HG02763 (cell line): ENCODE measurements at regions not wholly inside any gene's neighbourhood (a gene's known extent, or its start where the extent isn't known, plus 50 kb on each side); places are given as distances from the start of the nearest gene placed in this dataset.

Experiments
- ATAC-seq: cut with Tn5 transposase; IDR thresholded peaks from one replicate; pipeline ENCODE4 v1.9.1; 2021; ENCODE audit warnings: mild to moderate bottlenecking, moderate library complexity; ENCODE audit not compliant: unreplicated experiment

GRCh38 chrX:69110116-69110530, 55.1 kb downstream of the PJA1 start:
- ATAC-seq: no peak

DNA sequence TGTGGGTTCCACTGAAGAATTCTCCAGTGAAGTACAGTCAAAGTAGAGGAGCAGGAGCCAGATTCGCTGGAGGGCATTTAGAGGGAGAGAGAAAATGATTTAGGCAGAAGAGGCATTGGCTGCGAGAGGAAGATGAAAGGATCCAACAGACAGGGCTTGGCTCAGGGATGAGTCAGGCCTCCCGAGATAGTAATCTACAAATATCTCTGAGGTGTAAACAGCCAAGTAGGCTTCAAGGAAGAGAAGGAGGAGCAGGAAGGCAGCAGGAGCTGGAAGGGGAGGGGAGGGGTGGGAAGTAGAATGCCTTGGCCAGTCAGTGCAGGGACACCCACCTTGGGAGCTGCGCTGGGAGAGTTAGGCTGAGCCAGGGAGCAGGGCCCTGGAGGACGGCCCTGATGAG, 55.5 kb downstream of the PJA1 start:
- ATAC-seq: no peak

GRCh38 chrX:69109036-69109663, 56.1 kb downstream of the PJA1 start:
- no peak for ATAC-seq

DNA sequence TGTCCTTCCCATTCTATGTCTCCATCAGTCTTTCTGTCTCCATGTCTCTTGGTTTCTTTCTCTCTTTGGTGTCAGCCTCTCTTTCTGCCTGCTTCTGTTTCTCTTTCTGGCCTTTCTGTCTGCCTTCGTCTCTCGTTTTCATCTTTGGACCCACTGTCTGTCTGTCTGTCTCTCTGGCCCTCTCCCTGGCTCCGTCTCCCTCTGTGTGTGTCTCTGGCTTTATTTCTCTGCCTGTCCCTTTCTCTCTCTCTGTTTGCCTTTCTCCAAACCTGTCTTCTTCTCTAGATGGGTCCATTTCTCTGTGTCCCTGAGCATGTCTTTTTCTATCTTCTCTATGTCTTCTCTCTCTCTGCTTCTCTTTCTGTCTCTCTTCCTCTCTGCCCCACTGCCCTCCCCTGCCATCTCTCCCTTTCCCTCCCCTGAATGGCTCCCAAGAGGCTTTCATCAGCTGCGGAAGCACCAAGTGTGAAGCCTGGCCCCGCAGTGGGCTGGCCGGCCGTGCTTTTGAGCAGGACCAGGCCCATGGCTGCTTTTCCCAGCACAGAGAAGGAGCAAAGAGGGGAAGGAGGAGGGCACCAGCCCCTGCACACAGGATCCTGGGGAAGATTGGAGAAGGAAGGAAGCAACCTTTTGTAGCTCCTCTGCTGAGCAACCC, 57.4 kb downstream of the PJA1 start:
- no peak for ATAC-seq

GRCh38 chrX:69107231-69107739, 58.0 kb downstream of the PJA1 start:
- ATAC-seq: no peak

DNA sequence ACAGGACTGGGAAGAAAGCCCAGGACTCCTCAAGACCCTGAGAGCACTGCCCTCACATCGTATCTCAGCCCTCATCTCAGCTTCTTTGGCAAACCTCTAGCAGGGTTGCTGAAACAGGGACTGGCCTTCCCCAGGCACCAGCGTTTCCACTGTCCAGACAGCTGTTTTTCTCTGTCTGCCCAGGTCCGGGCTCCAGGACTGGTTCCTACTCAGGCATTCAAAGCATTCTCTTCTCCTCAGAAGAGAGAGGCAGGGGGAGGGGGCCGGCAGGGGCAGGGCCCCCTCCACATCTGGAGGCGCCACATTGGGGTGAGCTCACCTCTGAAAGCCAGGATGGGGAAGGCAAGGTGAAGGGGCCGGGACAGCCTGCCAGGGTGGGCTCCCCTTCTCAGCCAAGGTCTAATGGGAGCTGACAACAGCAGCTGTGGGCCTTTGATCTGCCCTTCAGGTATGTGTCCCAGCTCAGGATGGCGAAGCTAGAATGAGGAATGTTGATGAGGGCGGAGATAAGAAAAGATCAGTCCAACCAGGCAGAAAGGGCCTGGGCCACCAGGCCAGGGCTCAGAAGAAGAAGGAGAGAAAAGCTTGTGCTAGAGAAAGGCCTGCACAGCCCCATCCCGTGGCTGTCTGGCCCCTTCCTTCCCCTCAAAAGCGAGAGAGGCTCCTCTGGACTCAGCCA, 60.4 kb downstream of the PJA1 start:
- no peak for ATAC-seq

DNA sequence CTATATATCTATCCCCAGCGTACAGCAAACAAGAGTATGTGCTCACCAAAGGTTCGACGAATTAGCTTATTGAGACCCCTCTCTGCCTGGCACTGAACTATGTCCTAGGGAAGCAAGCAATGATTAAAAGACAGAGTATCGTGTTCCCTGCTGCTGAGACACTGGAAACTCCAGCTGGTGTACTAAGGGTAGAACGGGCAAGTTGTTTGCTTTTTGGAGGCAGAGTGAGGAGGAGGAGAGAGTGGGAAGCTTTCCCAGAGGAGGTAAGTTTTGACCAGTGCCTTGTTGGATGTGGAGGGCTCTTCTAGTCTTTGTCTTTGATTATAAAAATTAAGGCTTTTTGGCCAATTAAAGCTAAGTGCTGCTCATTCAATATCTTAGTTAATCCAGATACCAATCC, 61.7 kb downstream of the PJA1 start:
- ATAC-seq: no peak

GRCh38 chrX:69102612-69103194, 62.5 kb downstream of the PJA1 start:
- ATAC-seq: no peak

DNA sequence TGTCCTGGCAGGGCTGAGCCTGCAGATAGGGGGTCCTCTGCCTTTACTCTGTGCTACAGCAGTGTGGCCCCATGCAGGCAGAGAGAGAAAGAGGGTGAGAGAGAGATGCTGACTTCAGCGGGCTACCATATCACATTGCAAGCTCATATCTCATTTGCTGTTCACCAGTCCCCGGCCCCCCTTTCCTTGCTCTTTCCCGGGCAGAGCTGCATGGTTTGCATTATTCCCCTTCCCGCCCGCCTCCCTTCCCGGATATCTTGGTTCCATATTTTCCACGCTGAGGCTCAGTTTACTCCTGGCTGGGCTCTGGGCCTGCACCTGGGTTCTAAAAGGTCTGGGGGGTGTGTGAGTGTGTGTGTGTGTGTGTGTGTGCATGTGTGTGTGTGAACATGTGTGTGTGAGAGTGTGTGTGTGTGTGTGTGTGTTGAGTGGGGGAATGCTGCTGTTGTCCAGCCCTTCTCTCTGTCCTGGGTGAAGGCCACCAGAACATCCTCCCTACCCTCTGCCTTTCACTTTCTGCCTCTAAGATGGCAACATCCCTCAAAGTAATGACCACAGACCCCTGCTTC, 63.5 kb downstream of the PJA1 start:
- ATAC-seq: no peak

GRCh38 chrX:69100478-69100877, 64.8 kb downstream of the PJA1 start:
- ATAC-seq: no peak

- ATAC-seq: no peak
These were observed 67.6 kb downstream of the PJA1 start for GRCh38 chrX:69097451-69098236.

DNA sequence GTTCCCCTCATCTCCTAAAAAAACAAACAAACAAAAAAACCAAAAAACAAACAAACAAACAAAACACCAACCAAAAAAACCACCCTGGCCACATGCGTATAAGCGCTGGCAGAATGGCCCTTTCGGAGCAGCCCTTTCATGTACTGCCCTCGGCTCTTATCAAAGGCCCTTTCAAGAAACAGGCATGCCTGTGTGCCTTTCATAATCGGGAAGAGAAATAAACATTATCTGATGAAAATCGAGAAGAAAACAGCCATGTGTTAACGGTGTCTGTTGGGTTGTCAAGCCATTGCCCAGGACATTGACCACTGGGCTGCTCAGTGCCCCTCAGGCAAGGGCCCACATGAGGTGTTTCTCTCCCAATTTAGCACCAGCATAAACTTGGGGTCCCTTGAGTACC, 68.3 kb downstream of the PJA1 start:
- no peak for ATAC-seq

DNA sequence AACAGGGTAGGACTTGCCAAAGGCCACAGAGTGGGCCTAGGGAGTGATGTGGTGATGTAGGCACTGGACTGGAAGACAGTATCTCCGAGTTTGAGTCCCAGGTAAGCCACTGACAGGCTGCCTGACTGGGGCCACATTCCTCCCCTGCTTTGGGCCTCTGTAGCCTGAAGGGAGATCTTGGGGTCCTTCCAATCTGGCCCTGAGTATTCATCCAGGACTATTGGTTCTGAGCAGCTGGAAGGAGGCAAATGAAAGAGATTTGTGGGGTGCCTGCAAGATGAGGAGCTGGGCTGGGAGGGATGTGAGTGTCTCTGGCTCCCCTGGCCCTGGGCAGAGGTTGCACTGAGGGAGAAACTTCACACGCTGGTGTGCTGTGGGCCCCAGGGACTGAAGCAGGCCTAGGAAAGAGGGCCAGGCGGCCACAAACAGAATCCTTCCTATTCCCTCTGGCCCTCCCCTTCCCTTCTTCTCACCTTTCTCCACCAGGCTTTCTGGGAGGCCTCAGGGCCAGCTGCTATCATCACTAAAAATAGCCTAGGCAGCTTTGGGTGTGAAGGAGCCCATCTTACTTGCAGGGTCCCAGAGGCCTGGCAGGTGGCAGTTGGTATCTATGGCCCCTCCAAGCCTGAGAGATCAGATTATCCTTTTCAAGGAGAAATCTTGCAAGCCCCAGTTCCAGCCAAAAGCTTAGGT, 70.1 kb downstream of the PJA1 start:
- no peak for ATAC-seq

DNA sequence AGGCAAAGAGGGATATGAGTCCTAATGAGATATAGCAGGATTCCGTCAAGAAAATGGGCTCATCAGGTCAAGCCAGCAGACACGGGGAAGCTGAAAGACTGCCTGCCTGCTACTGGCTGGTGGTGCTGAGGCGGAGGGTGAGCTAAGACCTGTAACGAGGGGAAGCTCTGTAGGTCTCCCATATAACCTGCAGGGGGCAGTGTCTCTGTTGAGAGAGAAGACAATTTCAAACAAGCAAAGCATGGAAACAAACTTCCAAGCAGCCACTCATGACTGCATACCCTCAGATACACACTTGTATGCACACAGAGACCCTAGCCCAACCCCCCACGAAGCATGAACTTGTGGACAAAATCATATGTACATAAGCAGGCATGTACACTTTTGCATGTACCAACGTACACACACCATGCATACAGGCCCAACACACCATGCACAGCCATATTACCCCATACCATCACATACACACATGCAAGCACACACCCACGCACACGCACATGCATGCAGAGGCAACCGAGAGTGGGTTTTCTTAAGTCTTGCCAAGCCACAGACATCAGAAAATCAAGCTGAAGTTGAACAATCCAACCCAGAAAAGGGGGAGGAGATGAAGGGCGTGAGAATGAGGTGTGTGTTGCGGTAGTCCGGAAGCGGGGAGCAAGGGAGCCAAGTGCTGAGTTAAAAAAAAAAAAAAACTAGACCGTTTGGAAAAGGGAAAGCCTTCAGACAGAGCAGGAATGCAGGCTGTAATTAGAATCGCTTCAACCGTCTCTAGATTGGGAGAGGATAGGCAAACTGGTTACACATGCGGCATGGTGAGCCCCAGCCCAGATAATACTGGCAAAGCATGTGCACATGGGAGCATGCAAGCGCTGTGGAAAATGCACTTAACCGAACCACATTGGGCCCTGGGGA, 71.0 kb downstream of the PJA1 start:
- ATAC-seq: no peak

GRCh38 chrX:69090022-69090421, 75.2 kb downstream of the PJA1 start:
- ATAC-seq: no peak

DNA sequence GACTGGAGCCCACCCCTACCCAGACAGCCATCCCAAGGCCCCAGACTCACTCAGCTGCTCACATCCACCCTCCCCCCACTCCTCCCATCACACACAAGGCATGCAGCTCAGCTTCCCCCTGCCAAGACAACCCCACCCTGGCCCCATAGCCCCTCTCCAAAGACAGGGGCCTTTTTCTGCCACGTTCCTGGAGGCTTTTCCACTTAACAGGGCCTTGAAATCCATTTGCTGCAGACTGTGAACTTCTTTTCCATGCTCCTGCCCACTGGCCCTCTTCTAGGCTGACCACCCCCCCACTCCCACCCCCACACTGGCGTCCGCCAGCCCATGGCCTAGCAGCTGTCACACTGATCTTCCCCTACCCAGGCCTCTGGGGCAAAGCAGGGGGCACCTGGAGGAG, 76.0 kb downstream of the PJA1 start:
- no peak for ATAC-seq

DNA sequence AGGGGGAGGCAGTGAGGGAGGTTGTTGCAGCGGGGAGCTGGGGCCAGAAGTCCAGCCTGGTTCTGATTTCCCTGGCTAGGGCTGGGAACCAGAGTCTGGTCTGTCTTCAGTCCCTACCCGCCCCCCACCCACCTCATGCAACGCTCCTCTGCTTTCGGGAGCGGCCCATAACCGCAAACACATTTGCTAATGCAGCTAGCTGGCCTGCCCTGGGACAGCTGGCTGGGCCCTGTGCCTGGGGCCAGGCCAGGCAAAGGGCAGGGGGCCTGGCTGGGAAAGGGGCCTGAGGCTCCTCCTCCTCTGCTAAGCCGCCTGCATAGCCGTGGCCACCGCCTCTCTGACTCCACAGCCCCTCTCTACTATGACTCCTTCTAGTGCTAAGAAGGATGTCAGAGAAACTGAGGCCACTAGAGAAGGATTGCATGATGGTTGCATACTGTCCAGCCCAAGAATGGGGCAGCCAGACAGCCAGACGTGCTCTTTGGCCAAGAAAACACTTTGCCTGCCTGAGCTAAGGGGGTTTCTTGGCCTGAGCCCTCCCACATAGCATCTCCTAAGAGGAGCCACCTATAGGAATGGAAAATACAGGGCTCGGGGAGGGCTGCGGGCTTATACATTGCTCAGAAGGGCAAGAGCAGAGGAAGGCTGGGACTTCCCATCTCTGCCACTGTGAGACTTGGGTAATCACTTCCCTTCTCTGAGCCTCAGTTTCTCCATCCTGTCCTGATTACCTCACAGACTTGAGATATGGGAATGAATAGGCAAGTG, 76.9 kb downstream of the PJA1 start:
- ATAC-seq: no peak

- no peak for ATAC-seq
These were observed 79.4 kb downstream of the PJA1 start for GRCh38 chrX:69085826-69086225.
